Activated B cell treated with CpG ODN at 0.5 μM for 24 hours (primary cell): ENCODE measurements at regions not wholly inside any gene's neighbourhood (a gene's known extent, or its start where the extent isn't known, plus 50 kb on each side); places are given as distances from the start of the nearest gene placed in this dataset.

ENCODE experiments used
- ATAC-seq: fragments of 200-7000 bp; cut with Tn5 transposase; one replicate; pipeline ENCODE4 v1.10.0; 2021; ENCODE audit warnings: low read depth, mild to moderate bottlenecking, moderate library complexity
- CTCF ChIA-PET: fragments of 350-600 bp; sonication (Branson Sonifier 250); formaldehyde crosslinking; loops from one replicate; lab custom pipeline; 2021; ENCODE audit warnings: antibody characterized with exemption; lab: Charles Lee
- POLR2A ChIA-PET: fragments of 350-600 bp; sonication (Branson Sonifier 250); formaldehyde crosslinking; loops from one replicate; lab custom pipeline; 2021; ENCODE audit warnings: antibody characterized with exemption; lab: Charles Lee
- DNase-seq: peaks from one replicate; pipeline ENCODE4 v3.0.0; 2022
- H3K27ac Mint-ChIP-seq: one replicate; pipeline ENCODE4 v1.8.0; 2020; ENCODE audit warnings: mixed read lengths
- H3K27me3 Mint-ChIP-seq: one replicate; pipeline ENCODE4 v1.8.0; 2021; ENCODE audit warnings: mixed read lengths
- H3K36me3 Mint-ChIP-seq: one replicate; pipeline ENCODE4 v1.8.0; 2021; ENCODE audit warnings: low read depth, mixed read lengths
- H3K4me1 Mint-ChIP-seq: one replicate; pipeline ENCODE4 v1.8.0; 2021; ENCODE audit warnings: mixed read lengths
- H3K4me3 Mint-ChIP-seq: one replicate; pipeline ENCODE4 v1.8.0; 2020; ENCODE audit warnings: mild to moderate bottlenecking, mixed read lengths
- H3K9me3 Mint-ChIP-seq: one replicate; pipeline ENCODE4 v1.8.0; 2020; ENCODE audit warnings: mixed read lengths
- CTCF ChIP-seq: fragments of 200-600 bp; IDR thresholded peaks from one replicate; pipeline ENCODE4 v1.8.0; 2022; ENCODE audit warnings: antibody characterized with exemption, mild to moderate bottlenecking
- intact Hi-C: fragments of 100-400 bp; cut with micrococcal nuclease; formaldehyde crosslinking; loops from one replicate; pipeline ENCODE4 v1.15.1; 2024

GRCh38 chr10:6741541-6741941 is 161.5 kb upstream of the PRKCQ start:
- ChIA-PET CTCF (no interaction called here), POLR2A (no interaction called here)
- no peak for TF ChIP-seq CTCF
- Mint-ChIP-seq H3K27ac (no peak overlapping the region), H3K27me3 (peaks cover 9% of the 10 kb centered on the region), H3K9me3 (no peaks in the 10 kb centered on the region), H3K4me3 (no peak overlapping the region), H3K36me3 (no peaks in the 10 kb centered on the region), H3K4me1 (no peaks in the 10 kb centered on the region)
- DNase-seq (no peak), ATAC-seq (no peak)
- intact Hi-C loops, result no loop called here

- no peak for ATAC-seq
- Mint-ChIP-seq H3K4me1 (no peaks in the 10 kb centered on the region), H3K9me3 (no peaks in the 10 kb centered on the region), H3K27ac (no peak overlapping the region), H3K36me3 (no peaks in the 10 kb centered on the region), H3K4me3 (no peak overlapping the region), H3K27me3 (peaks cover 12% of the 10 kb centered on the region)
- TF ChIP-seq CTCF, result no peak
- DNase-seq, result no peak
- ChIA-PET POLR2A (no interaction called here), CTCF (no interaction called here)
- intact Hi-C loops, result no loop called here
Observed at GRCh38 chr10:6739530-6740174, 159.6 kb upstream of the PRKCQ start.

GRCh38 chr10:6738112-6738768 is 158.2 kb upstream of the PRKCQ start:
- POLR2A ChIA-PET, result no interaction called here
- Mint-ChIP-seq H3K4me3 (no peak overlapping the region), H3K4me1 (no peaks in the 10 kb centered on the region), H3K27me3 (peaks cover 12% of the 10 kb centered on the region), H3K36me3 (no peaks in the 10 kb centered on the region), H3K9me3 (no peaks in the 10 kb centered on the region), H3K27ac (no peak overlapping the region)
- TF ChIP-seq CTCF, result no peak
- intact Hi-C loops, result no loop called here
- CTCF ChIA-PET, result no interaction called here
- no peak for DNase-seq
- ATAC-seq, result no peak

GRCh38 chr10:6737758-6738111 is 157.7 kb upstream of the PRKCQ start:
- no peaks in the 10 kb centered on the region for H3K4me1 Mint-ChIP-seq
- H3K9me3 Mint-ChIP-seq, result no peaks in the 10 kb centered on the region
- ChIA-PET POLR2A (no interaction called here), CTCF (no interaction called here)
- H3K4me3 Mint-ChIP-seq, result no peak overlapping the region
- no peak for DNase-seq
- H3K27ac Mint-ChIP-seq, result no peak overlapping the region
- ATAC-seq, result no peak
- intact Hi-C loops, result no loop called here
- no peaks in the 10 kb centered on the region for H3K36me3 Mint-ChIP-seq
- H3K27me3 Mint-ChIP-seq, result peaks cover 14% of the 10 kb centered on the region
- no peak for TF ChIP-seq CTCF

GRCh38 chr10:6737080-6737641 is 157.1 kb upstream of the PRKCQ start:
- intact Hi-C loops, result no loop called here
- Mint-ChIP-seq H3K36me3 (no peaks in the 10 kb centered on the region), H3K4me1 (no peaks in the 10 kb centered on the region), H3K4me3 (no peak overlapping the region), H3K27me3 (peaks cover 12% of the 10 kb centered on the region), H3K9me3 (no peaks in the 10 kb centered on the region), H3K27ac (no peak overlapping the region)
- ChIA-PET POLR2A (no interaction called here), CTCF (no interaction called here)
- ATAC-seq (no peak), DNase-seq (no peak)
- TF ChIP-seq CTCF, result no peak
